HepG2 (cell line): ENCODE measurements at regions not wholly inside any gene's neighbourhood (a gene's known extent, or its start where the extent isn't known, plus 50 kb on each side); places are given as distances from the start of the nearest gene placed in this dataset.

Experiments
- ATAC-seq: fragments of 200-7000 bp; cut with Tn5 transposase; 3 replicates; pipeline ENCODE4 v1.9.1; 2020; ENCODE audit warnings: mild to moderate bottlenecking, moderate library complexity
- BruUV-seq: library from RNA; stranded (reverse); fragments of 400-500 nt; replicated peaks from 2 replicates; lab custom pipeline; 2021; lab: Mats Ljungman, UMichigan
- CTCF ChIA-PET: fragments of 300-600 bp; formaldehyde crosslinking; extraction: SDS; loops from one replicate; lab custom pipeline; 2021; ENCODE audit warnings: low total read pairs, inconsistent platforms, low intra/inter-chr PET ratio; lab: Yijun Ruan, JAX
- POLR2A ChIA-PET: fragments of 350-600 bp; sonication (Branson Sonifier 250); formaldehyde crosslinking; loops from one replicate; lab custom pipeline; 2020; ENCODE audit warnings: antibody characterized with exemption, inconsistent platforms; lab: Yijun Ruan, JAX
- DNase-seq: peaks from one replicate; pipeline ENCODE4 v3.0.0-alpha.2; 2015; ENCODE audit warnings: low spot score
- FAIRE-seq: peaks from 3 replicates; lab custom pipeline; 2011; peaks lifted over from hg19 to GRCh38; lab: Jason Lieb, UNC
- H2AFZ ChIP-seq: one replicate; pipeline ENCODE4 v1.6.1; 2011; ENCODE audit warnings: low read length, inconsistent platforms
- H3K27ac ChIP-seq: fragments of 300-600 bp; 3 replicates; pipeline ENCODE4 v1.8.0; 2011; ENCODE audit warnings: mixed run types, mild to moderate bottlenecking, mixed read lengths, low read length, inconsistent platforms; ENCODE audit not compliant: insufficient read depth; ENCODE audit errors: extremely low read length
- H3K27me3 ChIP-seq, 2 experiments: fragments of 200-600 bp in 1 of 2; 2 replicates in 1 of 2; 3 replicates in 1 of 2; pipeline versions ENCODE4 v1.6.0 to v1.8.0; 2011; ENCODE audit warnings: low read length in 2 of 2, mild to moderate bottlenecking in 2 of 2, moderate library complexity in 2 of 2, inconsistent platforms in 1 of 2; ENCODE audit not compliant: insufficient read depth in 2 of 2, control insufficient read depth in 1 of 2
- H3K36me3 ChIP-seq, 2 experiments: fragments of 200-600 bp in 1 of 2; replicated peaks in 1 of 2; 2 replicates in 1 of 2; 3 replicates in 1 of 2; pipeline versions ENCODE4 v1.5.1 to v1.8.0; 2011; ENCODE audit warnings: low read length in 2 of 2, inconsistent platforms in 1 of 2; ENCODE audit not compliant: insufficient read depth in 2 of 2, control insufficient read depth in 1 of 2
- H3K4me1 ChIP-seq: 2 replicates; pipeline ENCODE4 v1.5.1; 2012; ENCODE audit warnings: low read length, inconsistent platforms; ENCODE audit not compliant: insufficient read depth
- H3K4me2 ChIP-seq: 2 replicates; pipeline ENCODE4 v1.6.0; 2011; ENCODE audit warnings: low read depth, low read length, inconsistent platforms
- H3K4me3 ChIP-seq, 3 experiments: fragments of 200-600 bp in 1 of 3; sonication (generic), shearing (Covaris generic) in 1 of 3; replicated peaks in 1 of 3; 2 replicates each; pipeline ENCODE4 v1.5.1; 2011 to 2016; ENCODE audit warnings: low read length in 3 of 3, inconsistent platforms in 2 of 3, low read depth in 2 of 3, mild to moderate bottlenecking in 2 of 3, control low read depth in 1 of 3, mixed read lengths in 1 of 3; ENCODE audit not compliant: insufficient read depth in 1 of 3
- H3K79me2 ChIP-seq: one replicate; pipeline ENCODE4 v1.6.1; 2011; ENCODE audit warnings: low read length, inconsistent platforms; ENCODE audit not compliant: insufficient read depth
- H3K9ac ChIP-seq: 2 replicates; pipeline ENCODE4 v1.6.0; 2011; ENCODE audit warnings: mild to moderate bottlenecking, low read depth, low read length, inconsistent platforms; ENCODE audit not compliant: insufficient read depth
- H3K9me3 ChIP-seq: 2 replicates; pipeline ENCODE4 v1.5.1; 2012; ENCODE audit warnings: mild to moderate bottlenecking, low read length
- H4K20me1 ChIP-seq: 2 replicates; pipeline ENCODE4 v1.6.0; 2011; ENCODE audit warnings: inconsistent platforms, mild to moderate bottlenecking, low read length, moderate library complexity; ENCODE audit not compliant: insufficient read depth
- ATF3 ChIP-seq: sonication (generic); formaldehyde crosslinking; IDR thresholded peaks from 2 replicates; pipeline ENCODE4 v1.4.0; 2020; ENCODE audit warnings: missing genetic modification reagents
- CSRNP2 ChIP-seq: sonication (generic); formaldehyde crosslinking; conservative IDR thresholded peaks from 2 replicates; pipeline ENCODE4 v1.8.0; 2022; ENCODE audit warnings: low read depth, missing genetic modification reagents
- ELF1 ChIP-seq: sonication (generic); formaldehyde crosslinking; IDR thresholded peaks from 2 replicates; pipeline ENCODE4 v1.4.0; 2020; ENCODE audit warnings: missing genetic modification reagents
- HMGXB3 ChIP-seq: sonication (generic); formaldehyde crosslinking; IDR thresholded peaks from 2 replicates; pipeline ENCODE4 v1.4.0; 2020; ENCODE audit warnings: missing genetic modification reagents, borderline replicate concordance
- KMT2A ChIP-seq: sonication (generic); formaldehyde crosslinking; IDR thresholded peaks from 2 replicates; pipeline ENCODE4 v1.4.0; 2020; ENCODE audit warnings: missing genetic modification reagents
- NAIF1 ChIP-seq: sonication (generic); formaldehyde crosslinking; IDR thresholded peaks from 2 replicates; pipeline ENCODE4 v1.5.0; 2020; ENCODE audit warnings: mild to moderate bottlenecking, missing genetic modification reagents, borderline replicate concordance
- SP1 ChIP-seq, 2 experiments: fragments of 450-650 bp in 1 of 2; sonication (generic) in 1 of 2; formaldehyde crosslinking in 1 of 2; IDR thresholded peaks; 2 replicates each; pipeline versions ENCODE4 v1.4.0 to v1.6.1; 2016 to 2020; ENCODE audit warnings: missing genetic modification reagents in 1 of 2
- UBTF ChIP-seq: sonication (generic); formaldehyde crosslinking; IDR thresholded peaks from 2 replicates; pipeline ENCODE4 v1.4.0; 2020; ENCODE audit warnings: mild to moderate bottlenecking, missing genetic modification reagents
- ZNF136 ChIP-seq: sonication (generic); formaldehyde crosslinking; IDR thresholded peaks from 2 replicates; pipeline ENCODE4 v1.8.1; 2022; ENCODE audit warnings: low read depth, mild to moderate bottlenecking, moderate library complexity, missing genetic modification reagents
- ZNF232 ChIP-seq: sonication (generic); formaldehyde crosslinking; IDR thresholded peaks from 2 replicates; pipeline ENCODE4 v1.4.0; 2020; ENCODE audit warnings: missing genetic modification reagents, borderline replicate concordance
- ZNF251 ChIP-seq: sonication (generic); formaldehyde crosslinking; IDR thresholded peaks from 2 replicates; pipeline ENCODE4 v1.9.0; 2021; ENCODE audit warnings: mild to moderate bottlenecking, missing genetic modification reagents
- ZNF530 ChIP-seq: sonication (generic); formaldehyde crosslinking; IDR thresholded peaks from 2 replicates; pipeline ENCODE4 v1.5.0; 2020; ENCODE audit warnings: low read depth, mild to moderate bottlenecking, missing genetic modification reagents
- ZNF724P ChIP-seq: sonication (generic); formaldehyde crosslinking; IDR thresholded peaks from 2 replicates; pipeline ENCODE4 v1.8.0; 2022; ENCODE audit warnings: missing genetic modification reagents, borderline replicate concordance
- WGBS: methylation state at CpG from one replicate; pipeline ENCODE4 v1.1.6; 2017; ENCODE audit warnings: low lambda C conversion rate; 5-methylcytosine and 5-hydroxymethylcytosine counted together
- in situ Hi-C: cut with HindIII; loops from 2 replicates; pipeline ENCODE4 v1.10.0; 2017; ENCODE audit warnings: low pct_unique_long_range_greater_than_20kb; ENCODE audit not compliant: extremely low pct_ligation_motif_present
- intact Hi-C: fragments of 100-400 bp; cut with micrococcal nuclease; formaldehyde crosslinking; loops from one replicate; pipeline ENCODE4 v1.10.0; 2022; ENCODE audit not compliant: unreplicated experiment

GRCh38 chr2:235238537-235238936, 255.3 kb upstream of the AGAP1 start (continued):
- no peak for TF ChIP-seq CSRNP2 (CRISPR knock-in tag)
- no peak for TF ChIP-seq KMT2A
- no peak for TF ChIP-seq HMGXB3 (CRISPR knock-in tag)
- no peak for TF ChIP-seq ZNF232 (CRISPR knock-in tag)
- TF ChIP-seq, all 625 proteins: peak for 0

- in situ Hi-C loops, result no loop called here
- CTCF ChIA-PET, result no interaction called here
- no peak for TF ChIP-seq UBTF (CRISPR knock-in tag)
- TF ChIP-seq ATF3, result no peak
- TF ChIP-seq ELF1 (CRISPR knock-in tag), result no peak
- no peak for TF ChIP-seq ZNF530 (CRISPR knock-in tag)
- no peak for TF ChIP-seq ZNF251 (CRISPR knock-in tag)
- no peak for TF ChIP-seq ZNF136 (CRISPR knock-in tag)
- TF ChIP-seq ZNF724P, result no peak
- TF ChIP-seq SP1 (IDR thresholded peaks at IDR 0.05), result no peak
- TF ChIP-seq SP1 (CRISPR knock-in tag; IDR thresholded peaks at IDR 0.05), result no peak
- TF ChIP-seq NAIF1 (CRISPR knock-in tag), result no peak
Observed at GRCh38 chr2:235240574-235240973, 253.3 kb upstream of the AGAP1 start.

More at GRCh38 chr2:235240574-235240973, 253.3 kb upstream of the AGAP1 start:
- 32% methylated on average over 5 of the region's 5 CpGs for WGBS
- Histone ChIP-seq H3K79me2 (no peaks in the 10 kb centered on the region), H4K20me1 (no peaks in the 10 kb centered on the region), H3K4me3 (no peak overlapping the region), H3K36me3 (no peaks in the 10 kb centered on the region), H2AFZ (no peak overlapping the region), H3K27me3 (peaks cover 7 to 67% of the 10 kb centered on the region in 2 experiments), H3K4me2 (no peak overlapping the region), H3K4me1 (no peaks in the 10 kb centered on the region), H3K9ac (no peak overlapping the region), H3K27ac (no peak overlapping the region), H3K9me3 (no peaks in the 10 kb centered on the region)
- ATAC-seq (no peak), FAIRE-seq (no peak), DNase-seq (no peak)
- intact Hi-C loops, result loop anchor here (5.0 kb wide), 1 partner anchor 1867 kb away; no protein-coding TSS in a partner anchor
- POLR2A ChIA-PET, result no interaction called here
- no TSS peak for BruUV-seq
